G401.6 (cell line): ENCODE measurements at regions not wholly inside any gene's neighbourhood (a gene's known extent, or its start where the extent isn't known, plus 50 kb on each side); places are given as distances from the start of the nearest gene placed in this dataset.
"Not testable (repeated sequence)": the region's sequence is repeated elsewhere in the genome, so short reads cannot be mapped to it uniquely, and the experiment has no call there.

Experiments used
- FAIRE-seq: peaks from 2 replicates; lab custom pipeline; 2012; peaks lifted over from hg19 to GRCh38; lab: Jason Lieb, UNC

DNA sequence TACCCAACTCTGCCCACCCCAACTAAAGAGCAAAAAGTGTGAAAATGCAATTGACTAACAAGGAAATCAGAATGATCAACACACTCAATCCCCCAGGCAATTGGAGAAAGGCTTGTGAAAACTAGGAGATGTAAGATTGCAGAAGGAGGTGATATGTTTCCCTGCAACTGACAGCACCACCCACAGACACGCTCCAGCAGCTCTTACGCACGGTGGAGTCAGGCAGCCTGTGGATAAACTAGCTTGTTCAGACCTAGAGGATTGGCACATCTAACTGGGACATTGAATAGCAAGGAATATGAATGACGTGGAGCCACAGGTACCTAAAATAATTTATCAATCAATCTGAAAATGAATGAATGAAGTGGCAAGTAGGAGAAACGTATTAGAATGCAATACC lies 125.7 kb upstream of the MYO3A start:
- no peak for FAIRE-seq

DNA sequence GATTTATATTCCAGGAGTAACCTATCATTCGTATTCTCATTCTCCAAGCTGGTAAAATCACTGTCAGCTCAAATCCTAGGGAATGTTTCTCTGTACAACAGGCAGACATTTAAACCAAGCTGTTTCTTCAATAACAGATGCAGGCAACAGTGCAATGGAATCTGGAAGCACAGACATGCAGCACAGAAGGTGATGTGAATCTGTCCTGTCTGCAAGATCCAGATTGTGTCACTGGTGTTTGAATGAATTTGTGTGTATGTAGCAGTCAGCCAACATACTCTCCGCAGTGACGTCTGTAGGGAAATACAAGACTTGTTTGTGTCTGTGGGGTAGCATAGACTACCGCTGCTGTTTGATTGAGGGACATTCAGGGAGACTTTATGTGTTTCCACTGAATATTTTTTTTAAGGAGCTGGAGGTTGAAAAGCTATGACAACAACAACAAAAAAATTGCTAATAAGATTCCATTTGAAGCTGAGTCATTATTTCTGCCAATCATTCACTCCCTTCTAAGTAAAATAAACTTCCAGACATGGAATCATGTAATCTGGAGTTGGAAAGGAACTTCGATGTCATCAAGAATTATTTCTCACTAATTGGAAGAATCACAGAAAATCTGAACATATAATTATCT lies 122.9 kb upstream of the MYO3A start:
- no peak for FAIRE-seq

GRCh38 chr10:25813511-25813910 lies 120.5 kb upstream of the MYO3A start:
- no peak for FAIRE-seq

DNA sequence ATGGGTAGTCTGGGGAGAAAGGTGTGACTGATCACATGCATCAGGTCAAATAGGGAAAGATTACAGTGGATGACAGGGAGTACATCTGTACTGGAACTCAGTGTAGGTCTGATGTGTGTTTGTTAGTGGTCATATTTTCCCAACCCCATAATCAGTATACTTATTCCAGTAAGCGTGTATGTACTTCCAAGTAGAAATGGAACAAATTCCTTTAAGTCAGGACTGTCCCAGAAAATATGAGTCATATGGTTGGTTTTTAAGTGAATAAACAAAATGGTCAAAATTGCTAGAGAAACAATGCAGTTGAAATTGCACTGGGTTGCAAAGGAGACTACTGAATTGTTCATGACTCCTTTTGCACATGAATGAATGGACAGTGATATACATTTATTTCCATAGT lies 118.8 kb upstream of the MYO3A start:
- FAIRE-seq, result no peak

DNA sequence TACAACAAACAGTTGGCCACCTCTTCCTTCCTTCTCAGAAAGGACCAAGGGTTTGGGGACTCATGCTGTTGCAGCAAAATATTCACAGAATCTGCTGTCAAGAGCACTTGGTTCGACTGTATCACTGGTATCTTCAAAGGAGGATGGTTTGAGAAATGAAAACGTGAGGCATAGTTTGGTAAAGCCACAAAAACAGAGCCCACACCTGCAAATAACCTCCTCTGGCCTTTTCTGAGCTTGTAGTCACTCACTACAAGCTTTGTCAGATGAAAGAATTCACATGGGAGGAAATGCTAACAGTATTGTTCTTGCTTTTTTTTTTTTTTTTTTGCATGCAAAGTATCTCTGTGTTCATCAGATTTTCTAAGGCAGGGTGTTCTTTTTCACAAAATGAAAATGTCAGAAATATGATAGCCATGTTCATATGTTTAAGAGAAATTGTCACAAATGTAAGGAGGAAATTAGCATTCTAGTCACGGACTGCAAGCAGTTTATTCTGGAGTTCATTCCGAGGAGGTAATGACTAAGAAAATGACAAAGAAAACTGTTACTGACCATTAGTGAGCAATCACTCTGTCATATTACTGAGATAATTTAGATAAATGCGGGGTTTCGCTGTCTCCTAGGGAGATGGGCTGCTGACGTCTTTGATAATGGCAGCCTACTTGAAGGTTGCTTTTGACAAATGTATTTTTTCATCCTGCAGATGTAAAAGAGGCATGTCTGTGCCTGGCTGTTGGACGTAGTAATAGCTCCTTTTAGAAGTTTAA lies 117.8 kb upstream of the MYO3A start:
- FAIRE-seq, result no peak

DNA sequence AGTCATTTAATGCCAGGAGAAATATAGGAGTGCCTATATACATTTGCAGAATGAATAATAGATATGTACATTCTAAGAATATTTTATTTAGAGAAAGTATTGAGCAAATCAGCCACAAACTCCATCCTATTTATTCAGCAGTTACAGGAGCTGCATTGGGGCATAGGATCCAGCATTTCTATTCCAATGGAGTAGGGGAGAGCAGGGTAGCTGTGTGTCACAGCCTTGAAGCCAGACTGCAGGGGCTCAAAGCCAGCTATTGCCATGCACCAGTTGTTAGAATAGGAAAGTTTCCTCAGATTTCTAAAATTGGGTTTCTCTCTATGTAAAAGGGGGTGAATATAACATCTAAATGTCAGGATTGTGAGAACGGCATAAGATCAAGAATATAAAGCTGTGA lies 116.8 kb upstream of the MYO3A start:
- no peak for FAIRE-seq

DNA sequence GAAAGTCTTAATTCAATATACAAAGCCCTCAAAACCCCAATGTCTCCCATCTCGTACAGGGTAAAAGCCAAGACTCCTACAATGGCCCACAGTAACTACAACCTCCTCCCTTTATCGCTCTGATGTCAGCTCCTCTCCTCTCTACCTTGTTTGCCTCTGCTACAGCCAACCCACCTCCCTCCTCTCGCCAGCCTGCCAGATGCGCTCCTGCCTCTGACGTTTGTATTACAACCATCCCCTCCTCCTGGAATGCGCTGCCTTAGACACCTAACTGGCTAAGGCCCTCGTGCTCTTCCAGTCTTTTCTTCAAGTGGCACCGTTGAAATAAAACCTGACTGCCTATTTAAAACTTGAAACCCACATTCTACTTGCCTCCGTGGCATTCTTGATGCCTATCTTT lies 115.3 kb upstream of the MYO3A start:
- FAIRE-seq, result no peak

- FAIRE-seq, result no peak
Measured at GRCh38 chr10:25820472-25820871, 113.6 kb upstream of the MYO3A start.

GRCh38 chr10:25820874-25821273 lies 113.2 kb upstream of the MYO3A start:
- no peak for FAIRE-seq

- no peak for FAIRE-seq
Measured at GRCh38 chr10:25824050-25824449, 110.0 kb upstream of the MYO3A start.

DNA sequence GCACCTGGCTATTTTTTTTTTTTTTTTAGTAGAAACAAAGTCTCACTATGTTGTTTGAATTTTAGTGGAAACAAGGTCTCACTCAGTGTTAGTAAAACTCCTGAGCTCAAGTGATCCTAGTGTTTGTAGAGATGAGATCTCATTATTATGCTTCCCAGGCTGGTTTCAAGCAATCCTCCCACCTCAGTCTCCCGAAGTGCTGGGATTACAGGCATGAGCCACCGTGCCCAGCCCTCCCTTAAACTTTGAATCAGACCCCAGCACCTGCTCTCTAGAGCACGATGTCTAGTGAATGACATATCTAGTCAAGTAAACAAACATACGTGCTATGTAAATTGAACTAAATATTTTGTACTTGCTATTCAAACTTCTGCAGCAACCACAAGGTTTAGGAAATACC lies 105.6 kb upstream of the MYO3A start:
- no peak for FAIRE-seq

DNA sequence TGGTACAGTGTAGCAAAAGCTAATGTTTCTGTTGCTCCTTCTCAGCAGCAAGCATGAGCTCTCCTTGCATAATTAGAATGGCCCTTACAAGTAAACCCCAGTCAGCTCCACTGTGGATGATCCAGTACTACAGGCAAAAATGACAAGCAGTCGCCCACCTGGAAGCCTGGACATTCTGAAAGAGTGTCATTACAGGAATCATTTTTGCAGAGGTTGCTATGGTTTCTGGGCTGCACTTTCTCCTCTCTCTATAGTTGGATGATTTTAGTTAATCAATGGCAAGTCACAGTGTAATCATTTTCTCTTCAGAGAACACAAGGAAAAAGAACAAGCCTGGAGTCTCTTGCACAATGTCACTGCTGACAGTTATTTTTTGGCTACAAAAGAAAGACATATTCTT lies 102.9 kb upstream of the MYO3A start:
- no peak for FAIRE-seq

DNA sequence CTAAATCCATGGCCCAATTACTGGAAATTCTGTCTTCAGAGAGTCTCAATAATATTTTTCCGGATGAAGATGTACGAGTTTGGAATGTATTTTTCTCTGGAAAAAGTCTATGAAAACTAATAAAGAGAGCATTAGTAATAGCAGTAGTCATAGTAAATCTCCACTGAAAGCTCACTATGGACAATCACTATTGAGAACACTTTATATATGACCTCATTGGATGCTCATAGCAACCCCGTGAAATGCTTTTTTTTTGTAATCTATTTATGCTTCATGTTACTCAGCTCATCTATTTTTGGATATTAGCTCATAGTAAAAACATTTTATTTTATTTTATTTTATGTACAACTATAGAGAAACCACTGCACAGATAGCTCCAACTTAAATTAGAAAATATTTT lies 94.3 kb upstream of the MYO3A start:
- FAIRE-seq, result no peak

DNA sequence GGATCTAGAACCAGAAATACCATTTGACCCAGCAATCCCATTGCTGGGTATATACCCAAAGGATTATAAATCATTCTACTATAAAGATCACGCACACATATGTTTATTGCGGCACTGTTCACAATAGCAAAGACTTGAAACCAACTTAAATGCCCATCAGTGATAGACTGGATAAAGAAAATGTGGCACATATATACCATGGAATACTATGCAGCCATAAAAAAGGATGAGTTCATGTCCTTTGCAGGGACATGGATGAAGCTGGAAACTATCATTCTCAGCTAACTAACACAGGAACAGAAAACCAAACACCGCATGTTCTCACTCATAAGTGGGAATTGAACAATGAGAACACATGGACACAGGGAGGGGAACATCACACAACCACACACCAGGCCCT lies 93.2 kb upstream of the MYO3A start:
- FAIRE-seq, result not testable (repeated sequence)

DNA sequence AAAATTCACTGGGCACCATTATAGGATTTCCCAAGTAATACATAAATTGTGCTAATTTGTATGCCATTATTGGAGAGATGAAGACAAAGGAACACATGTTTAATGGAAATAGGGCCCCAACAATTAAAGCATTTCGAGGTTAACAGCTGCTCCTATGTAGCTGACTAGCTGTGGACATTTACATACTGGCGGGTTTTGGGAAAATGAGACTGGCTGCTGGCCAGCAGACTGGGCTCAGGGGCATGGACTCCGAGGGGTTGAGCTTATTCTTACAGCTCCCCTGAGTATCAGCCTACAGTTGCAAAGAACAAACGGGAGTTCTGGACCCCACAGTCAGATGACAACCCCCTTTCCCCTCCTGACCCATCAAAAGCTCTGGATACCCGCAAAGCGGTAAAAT lies 91.9 kb upstream of the MYO3A start:
- no peak for FAIRE-seq

GRCh38 chr10:25843551-25844170 lies 90.4 kb upstream of the MYO3A start:
- FAIRE-seq, result no peak

DNA sequence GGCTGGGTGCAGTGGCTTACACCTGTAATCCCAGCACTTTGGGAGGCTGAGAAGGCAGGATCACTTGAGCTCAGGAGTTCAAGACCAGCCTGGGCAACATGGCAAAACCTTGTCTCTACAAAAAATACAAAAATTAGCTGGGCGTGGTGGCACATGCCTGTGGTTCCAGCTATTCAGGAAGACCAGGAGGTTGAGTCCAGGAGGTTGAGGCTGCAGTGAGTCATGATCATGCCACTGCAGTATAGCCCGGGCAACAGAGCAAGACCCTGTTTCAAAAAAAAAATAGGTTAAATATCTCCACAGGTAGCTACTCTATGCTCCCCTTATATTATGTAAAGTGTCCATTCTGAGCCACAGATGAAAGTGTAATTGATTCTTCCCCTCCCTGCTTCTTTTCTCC lies 89.3 kb upstream of the MYO3A start:
- not testable (repeated sequence) for FAIRE-seq

GRCh38 chr10:25849268-25849667 lies 84.8 kb upstream of the MYO3A start:
- no peak for FAIRE-seq

DNA sequence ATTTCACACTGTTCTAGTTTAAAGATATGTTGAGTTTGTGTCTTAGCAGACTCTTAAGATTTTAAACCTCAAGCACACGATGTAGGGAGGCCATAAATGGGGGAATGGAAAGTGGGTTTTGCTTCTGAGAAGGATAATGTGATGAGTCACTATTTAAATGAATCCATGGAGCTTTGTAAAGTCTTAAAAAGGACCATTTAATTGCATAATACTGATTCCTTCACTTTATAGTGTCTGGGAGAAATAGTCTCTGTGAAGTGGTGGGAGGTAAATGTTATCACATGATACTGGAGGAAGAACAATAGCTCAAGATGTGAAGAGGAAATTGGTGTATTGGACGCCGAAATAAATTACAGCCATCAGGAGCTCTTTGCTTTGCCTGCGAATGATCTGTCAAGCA lies 84.0 kb upstream of the MYO3A start:
- no peak for FAIRE-seq

DNA sequence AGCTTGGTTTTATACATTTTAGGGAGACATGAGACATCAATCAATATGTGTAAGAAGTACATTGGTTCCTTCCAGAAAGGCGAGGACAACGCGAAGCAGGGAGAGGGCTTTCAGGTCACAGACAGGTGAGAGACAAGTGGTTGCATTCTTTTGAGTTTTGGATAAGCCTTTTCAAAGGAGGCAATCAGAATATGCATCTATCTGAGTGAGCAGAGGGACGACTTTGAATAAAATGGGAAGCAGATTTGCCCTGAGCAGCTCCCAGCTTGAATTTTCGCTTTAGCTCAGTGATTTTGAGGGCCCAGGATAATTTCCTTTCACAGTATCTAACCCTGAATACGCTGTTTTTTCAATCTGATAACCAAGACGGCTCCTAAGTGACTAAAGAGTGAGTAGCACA lies 82.5 kb upstream of the MYO3A start:
- no peak for FAIRE-seq

DNA sequence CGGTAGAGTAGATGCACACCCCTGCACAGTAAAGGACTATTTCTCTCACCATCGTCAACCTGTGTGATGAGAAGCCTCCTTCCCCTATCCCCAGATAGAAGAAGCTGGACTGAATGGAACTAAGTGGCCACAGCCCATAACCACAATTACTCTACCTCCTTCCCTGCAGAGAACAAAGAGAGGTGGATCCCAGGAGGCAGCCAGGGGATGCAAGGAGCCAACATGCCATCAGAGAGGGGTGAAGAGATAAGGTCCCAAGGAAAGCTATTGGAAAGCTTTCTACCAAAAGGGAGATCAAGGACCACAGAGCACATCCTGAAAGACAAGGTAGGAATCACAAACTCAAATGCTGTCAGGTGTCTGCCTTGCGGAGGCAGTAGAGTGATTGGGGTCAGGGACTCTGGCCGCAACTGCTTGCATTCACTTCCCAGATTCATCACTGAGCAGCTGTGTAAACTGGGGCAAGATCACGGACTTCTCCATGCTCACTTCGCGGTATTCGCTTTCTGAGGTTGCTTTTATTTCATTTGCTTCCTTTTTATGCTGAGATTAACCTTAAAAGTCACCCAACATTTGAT lies 81.6 kb upstream of the MYO3A start:
- FAIRE-seq, result no peak

GRCh38 chr10:25858076-25858475 lies 76.0 kb upstream of the MYO3A start:
- no peak for FAIRE-seq

DNA sequence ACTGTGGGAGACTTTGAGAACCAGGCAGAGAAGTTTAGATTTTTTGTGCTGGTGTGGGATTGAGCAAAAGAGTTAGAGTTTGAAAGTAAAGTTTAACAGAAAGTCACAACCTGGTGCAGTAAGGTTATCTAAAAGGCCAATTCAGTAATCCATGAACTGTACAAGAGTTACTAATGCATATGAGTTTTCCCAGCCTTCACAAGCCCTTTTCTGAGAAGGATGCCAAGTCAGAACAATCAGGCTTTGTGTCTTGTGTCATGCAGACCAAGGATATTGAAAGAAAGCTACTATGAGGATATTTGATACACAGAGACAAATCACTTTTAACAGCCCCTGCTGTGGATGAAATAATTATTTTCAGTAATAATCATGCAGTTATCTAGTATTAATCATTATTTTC lies 68.8 kb upstream of the MYO3A start:
- FAIRE-seq, result no peak

DNA sequence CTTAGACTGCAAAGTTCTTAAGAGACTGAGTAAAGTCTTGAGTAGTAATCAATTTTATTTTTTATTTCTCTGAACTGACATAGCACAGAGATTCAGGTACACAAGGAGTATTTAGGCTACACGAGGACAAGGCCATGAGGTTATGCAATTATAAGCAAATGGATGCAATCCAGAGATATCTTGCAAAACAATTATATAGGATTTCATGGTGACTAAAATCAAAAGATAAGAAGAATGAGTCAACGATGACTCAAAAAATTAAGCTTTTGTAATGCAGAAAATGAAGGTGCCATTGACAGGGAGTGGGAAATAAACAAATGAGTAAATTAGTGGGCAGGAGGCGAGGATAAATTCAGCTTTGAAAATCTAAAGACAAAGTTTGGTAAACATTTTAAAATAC lies 66.7 kb upstream of the MYO3A start:
- no peak for FAIRE-seq
